ENCODE measurements at regions not wholly inside any gene's neighbourhood (a gene's known extent, or its start where the extent isn't known, plus 50 kb on each side); places are given as distances from the start of the nearest gene placed in this dataset.

- TF ChIP-seq POLR2A (IDR thresholded peaks at IDR 0.05) (no peak), CTCF (IDR thresholded peaks at IDR 0.05) (no peak)
Observed at GRCh38 chr1:83086986-83087512, 911.9 kb downstream of the TTLL7 start.

Measured in uterus (tissue), 2 donors.